ENCODE measurements at regions not wholly inside any gene's neighbourhood (a gene's known extent, or its start where the extent isn't known, plus 50 kb on each side); places are given as distances from the start of the nearest gene placed in this dataset.

GRCh38 chr12:116370004-116370404 is 92.5 kb upstream of the MED13L start:
- TF ChIP-seq, protein P1, sequence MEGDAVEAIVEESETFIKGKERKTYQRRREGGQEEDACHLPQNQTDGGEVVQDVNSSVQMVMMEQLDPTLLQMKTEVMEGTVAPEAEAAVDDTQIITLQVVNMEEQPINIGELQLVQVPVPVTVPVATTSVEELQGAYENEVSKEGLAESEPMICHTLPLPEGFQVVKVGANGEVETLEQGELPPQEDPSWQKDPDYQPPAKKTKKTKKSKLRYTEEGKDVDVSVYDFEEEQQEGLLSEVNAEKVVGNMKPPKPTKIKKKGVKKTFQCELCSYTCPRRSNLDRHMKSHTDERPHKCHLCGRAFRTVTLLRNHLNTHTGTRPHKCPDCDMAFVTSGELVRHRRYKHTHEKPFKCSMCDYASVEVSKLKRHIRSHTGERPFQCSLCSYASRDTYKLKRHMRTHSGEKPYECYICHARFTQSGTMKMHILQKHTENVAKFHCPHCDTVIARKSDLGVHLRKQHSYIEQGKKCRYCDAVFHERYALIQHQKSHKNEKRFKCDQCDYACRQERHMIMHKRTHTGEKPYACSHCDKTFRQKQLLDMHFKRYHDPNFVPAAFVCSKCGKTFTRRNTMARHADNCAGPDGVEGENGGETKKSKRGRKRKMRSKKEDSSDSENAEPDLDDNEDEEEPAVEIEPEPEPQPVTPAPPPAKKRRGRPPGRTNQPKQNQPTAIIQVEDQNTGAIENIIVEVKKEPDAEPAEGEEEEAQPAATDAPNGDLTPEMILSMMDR (IDR thresholded peaks at IDR 0.05; ENCODE audit: insufficient read depth, low read depth, low read length, missing control alignments), result no peak
- DNase-seq (ENCODE audit: low read depth), result no peak
- no peak overlapping the region for H3K4me3 ChIP-seq (ENCODE audit: low read depth, low read length)

- TF ChIP-seq, protein P1 (IDR thresholded peaks at IDR 0.05; ENCODE audit: insufficient read depth, low read depth, low read length, missing control alignments), result no peak
- no peak overlapping the region for H3K4me3 ChIP-seq (ENCODE audit: low read depth, low read length)
- DNase-seq (ENCODE audit: low read depth), result no peak
These were observed 93.5 kb upstream of the MED13L start for GRCh38 chr12:116370886-116371580.

DNA sequence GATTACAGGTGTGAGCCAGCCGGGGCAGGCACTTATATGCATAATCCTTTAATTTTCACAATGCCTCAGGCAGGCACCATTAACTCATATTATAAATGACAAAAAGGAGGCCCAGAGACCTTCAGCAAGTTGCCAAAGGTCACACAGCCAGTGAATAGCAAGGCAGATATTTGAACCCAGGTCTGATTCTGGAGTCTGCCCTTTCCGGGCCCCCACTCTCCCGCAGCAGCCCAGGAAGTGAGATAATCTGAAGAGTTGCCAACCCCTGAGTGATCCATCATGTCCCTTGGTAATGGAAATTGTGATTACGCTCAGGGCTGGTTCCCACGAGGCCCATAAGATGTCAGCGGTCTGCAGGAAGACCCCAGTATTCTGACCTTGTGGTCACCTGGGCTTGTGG is 95.3 kb upstream of the MED13L start:
- TF ChIP-seq, protein P1 (IDR thresholded peaks at IDR 0.05; ENCODE audit: insufficient read depth, low read depth, low read length, missing control alignments), result no peak
- H3K4me3 ChIP-seq (ENCODE audit: low read depth, low read length), result no peak overlapping the region
- DNase-seq (ENCODE audit: low read depth), result no peak

DNA sequence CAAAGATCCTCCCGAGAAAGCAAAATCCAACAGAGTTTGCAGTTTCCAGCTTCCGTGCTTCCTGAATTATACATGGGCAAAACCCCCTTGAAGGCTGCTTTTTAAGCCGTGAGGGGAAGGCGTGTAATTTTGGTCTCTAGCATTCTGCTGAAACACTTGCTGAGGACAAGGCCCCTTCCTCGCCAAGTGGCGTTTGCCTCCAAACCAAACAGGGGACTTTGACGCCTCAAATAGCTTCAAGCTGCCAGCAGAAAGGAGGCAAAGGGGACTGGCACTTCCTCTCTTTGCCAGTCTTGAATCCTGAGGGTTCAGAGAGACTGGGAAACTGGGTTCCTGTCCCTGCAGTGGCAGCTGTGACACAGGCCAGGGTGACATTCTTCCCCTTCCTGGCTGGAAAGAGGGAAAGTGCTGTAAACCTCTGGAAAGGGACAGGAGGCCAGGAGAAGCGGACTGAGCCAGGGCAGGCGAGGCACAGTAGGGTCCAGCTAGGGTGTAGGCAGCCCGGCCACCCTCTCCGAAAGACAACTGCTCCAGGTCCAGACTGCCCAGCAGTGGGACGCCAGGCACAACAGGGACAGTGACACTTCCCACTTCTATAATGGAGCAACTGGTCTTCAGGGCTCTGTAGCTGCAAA is 96.2 kb upstream of the MED13L start:
- no peak overlapping the region for H3K4me3 ChIP-seq (ENCODE audit: low read depth, low read length)
- TF ChIP-seq, protein P1 (IDR thresholded peaks at IDR 0.05; ENCODE audit: insufficient read depth, low read depth, low read length, missing control alignments), result no peak
- DNase-seq (ENCODE audit: low read depth), result no peak

DNA sequence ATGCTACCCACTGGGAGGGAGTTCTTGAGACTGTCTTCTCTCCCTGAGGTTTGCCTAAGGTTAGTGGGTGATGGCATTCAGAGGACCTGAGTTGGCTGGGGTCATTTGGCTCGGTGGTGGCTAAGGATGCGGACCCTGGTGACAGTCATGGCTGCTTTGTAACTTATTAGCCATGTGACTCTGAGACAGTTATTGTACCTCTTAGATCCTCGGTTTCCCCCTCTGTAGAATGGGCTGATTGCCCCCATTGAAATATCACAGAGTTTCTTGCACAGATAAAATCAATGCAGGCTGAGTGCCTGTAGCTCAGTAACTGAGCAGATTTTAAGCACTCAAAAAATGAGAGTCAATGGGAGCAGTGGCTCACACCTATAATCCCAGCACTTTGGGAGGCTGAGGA is 96.7 kb upstream of the MED13L start:
- TF ChIP-seq, protein P1 (IDR thresholded peaks at IDR 0.05; ENCODE audit: insufficient read depth, low read depth, low read length, missing control alignments), result no peak
- no peak for DNase-seq (ENCODE audit: low read depth)
- no peak overlapping the region for H3K4me3 ChIP-seq (ENCODE audit: low read depth, low read length)

DNA sequence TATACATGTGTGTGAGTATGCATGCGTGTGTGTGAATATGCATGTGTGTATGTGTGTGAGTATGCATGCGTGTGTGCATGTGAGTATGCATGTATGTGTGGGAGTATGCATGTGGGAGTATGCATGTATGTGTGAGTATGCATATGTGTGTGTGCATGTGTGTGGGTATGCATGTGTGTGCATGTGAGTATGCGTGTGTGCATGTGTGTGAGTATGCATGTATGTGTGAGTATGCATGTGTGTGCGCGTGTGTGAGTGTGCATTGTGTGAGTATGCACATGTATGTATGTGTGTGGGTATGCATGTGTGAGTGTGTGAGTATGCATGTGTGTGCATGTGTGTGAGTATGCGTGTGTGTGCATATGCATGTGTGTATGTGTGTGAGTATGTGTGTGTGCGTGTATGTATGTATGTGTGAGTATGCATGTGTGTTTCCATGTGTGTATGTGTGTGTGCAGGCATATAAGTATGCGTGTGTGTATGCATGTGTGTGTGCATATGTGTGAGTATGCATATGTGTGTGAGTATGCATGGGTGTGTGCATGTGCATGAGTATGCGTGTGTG is 97.9 kb upstream of the MED13L start:
- TF ChIP-seq, protein P1 (IDR thresholded peaks at IDR 0.05; ENCODE audit: insufficient read depth, low read depth, low read length, missing control alignments), result no peak
- DNase-seq (ENCODE audit: low read depth), result no peak
- no peak overlapping the region for H3K4me3 ChIP-seq (ENCODE audit: low read depth, low read length)

Measured in GM12865 (cell line).